DMS53 treated with DMSO at 0.1 percent for 48 hours (cell line): ENCODE measurements at regions not wholly inside any gene's neighbourhood (a gene's known extent, or its start where the extent isn't known, plus 50 kb on each side); places are given as distances from the start of the nearest gene placed in this dataset.
A peak's percentile ranks its signal among the peaks of the same experiment; 100 is the strongest.

Experiments
- DNase-seq: peaks from one replicate; lab custom pipeline; 2025; ENCODE audit not compliant: unreplicated experiment; lab: John Stamatoyannopoulos, UW

- no peak for DNase-seq
Measured at GRCh38 chr2:9156483-9156882, 50.1 kb upstream of the ASAP2 start.

DNA sequence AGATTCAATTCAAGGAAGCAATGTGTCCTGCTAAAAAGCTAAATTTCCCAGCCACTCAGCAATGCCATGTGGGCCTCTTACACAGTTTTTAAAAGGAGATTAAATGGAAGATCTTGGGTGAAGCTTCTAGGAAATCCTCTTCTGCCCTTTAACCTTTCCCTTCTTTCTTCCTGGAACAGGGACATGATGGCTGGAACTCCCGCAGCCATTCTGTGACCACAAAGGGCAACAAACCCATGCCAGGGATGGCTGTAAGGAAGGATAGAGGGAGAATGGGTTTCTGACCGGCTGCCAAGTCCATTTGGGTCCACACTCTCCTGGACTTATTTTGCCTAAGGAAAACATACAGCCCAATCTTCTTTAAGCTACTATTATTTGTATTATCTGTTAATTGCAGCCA, 52.6 kb upstream of the ASAP2 start:
- DNase-seq, result no peak

GRCh38 chr2:9153643-9153980, 53.0 kb upstream of the ASAP2 start:
- DNase-seq, result no peak

DNA sequence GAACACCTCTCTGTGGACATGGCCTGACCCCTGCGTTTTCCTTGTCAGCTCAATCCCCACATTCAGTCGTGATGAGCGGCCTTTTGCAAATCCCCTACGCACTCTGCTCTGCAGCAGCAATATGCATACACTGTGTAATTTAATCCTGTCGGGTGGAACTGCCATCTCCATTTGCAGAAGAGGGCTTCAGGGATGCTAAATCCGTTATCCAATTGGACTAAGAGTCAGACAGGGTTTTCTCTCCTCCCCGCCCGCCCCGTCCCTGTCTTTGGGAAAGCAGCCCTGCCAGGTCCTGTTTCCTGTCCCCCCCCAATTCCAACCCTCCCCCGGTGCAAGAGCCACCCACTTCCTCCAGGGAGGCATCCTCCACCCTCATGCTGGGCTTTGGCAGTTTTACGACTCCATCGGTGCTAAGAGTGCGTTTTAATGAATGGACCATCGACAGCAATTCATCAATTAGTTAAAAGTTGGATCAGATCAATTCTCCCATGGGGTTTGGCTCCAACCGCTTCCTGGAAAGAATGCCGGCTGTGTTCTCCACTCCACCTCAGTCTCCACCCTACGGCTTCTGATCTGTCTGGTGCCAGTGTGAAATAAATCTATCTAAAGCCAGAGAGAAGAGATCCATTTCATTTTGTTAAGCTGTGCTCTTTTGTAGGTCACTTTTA, 53.5 kb upstream of the ASAP2 start:
- no peak for DNase-seq

DNA sequence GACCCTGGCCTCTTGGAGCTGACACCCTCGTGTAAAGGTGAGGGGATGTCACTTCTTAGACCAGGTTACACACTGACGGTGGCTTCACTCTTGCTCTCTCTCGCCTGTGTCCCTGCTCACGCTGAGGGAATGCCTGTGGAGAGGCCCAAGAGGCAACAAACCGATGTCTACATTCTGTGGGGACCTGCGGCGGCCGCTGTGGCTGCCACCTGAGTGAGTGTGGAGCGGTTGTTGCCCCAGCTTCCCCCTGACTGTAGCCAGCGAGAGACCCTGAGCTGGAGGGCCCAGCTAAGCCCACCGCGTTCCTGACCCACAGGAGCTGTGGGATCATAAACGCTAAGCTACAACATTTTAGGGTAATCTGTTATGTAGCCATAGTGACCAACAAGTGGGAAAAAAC, 55.7 kb upstream of the ASAP2 start:
- no peak for DNase-seq

- no peak for DNase-seq
Measured at GRCh38 chr2:9150568-9150900, 56.1 kb upstream of the ASAP2 start.

- DNase-seq, result no peak
Measured at GRCh38 chr2:9149726-9150567, 56.7 kb upstream of the ASAP2 start.

GRCh38 chr2:9149388-9149660, 57.3 kb upstream of the ASAP2 start:
- DNase-seq, result no peak

GRCh38 chr2:9146646-9147045, 60.0 kb upstream of the ASAP2 start:
- no peak for DNase-seq

GRCh38 chr2:9145752-9146430, 60.7 kb upstream of the ASAP2 start:
- DNase-seq, result no peak

DNA sequence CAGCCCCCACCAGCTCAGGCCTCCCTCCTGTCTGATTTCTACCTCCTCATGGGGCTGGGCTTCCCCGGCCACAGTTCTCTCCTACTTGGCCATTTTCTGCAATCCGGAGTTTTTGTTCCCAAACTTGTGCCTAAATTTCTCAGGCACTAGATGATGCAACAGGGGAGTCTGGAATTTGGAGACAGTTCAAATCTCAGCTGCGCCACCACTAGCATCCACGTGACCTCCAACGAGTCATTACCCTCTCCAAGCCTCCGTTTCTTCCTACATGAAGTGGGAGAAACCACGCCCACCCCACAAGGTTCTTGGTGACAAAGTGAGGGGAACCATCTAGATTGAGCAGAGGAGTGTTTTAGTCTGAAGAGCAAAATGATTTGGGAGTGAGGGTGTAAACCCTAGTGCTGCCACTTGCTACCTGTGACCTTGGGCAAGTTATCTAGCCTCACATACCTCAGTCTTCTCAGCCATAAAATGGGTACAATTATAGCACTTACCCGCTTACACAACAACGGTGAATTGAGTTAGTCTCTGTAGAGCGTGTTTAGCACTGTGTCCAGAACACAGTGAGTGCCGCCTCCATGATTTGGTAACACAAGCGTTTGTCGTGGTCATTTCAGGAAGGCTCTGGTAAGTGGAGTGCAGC, 61.4 kb upstream of the ASAP2 start:
- DNase-seq, result no peak

GRCh38 chr2:9144617-9145016, 62.0 kb upstream of the ASAP2 start:
- no peak for DNase-seq

- no peak for DNase-seq
Measured at GRCh38 chr2:9144046-9144445, 62.6 kb upstream of the ASAP2 start.

- no peak for DNase-seq
Measured at GRCh38 chr2:9143264-9143815, 63.3 kb upstream of the ASAP2 start.

GRCh38 chr2:9142551-9143263, 63.9 kb upstream of the ASAP2 start:
- DNase-seq, result no peak

- DNase-seq, result no peak
Measured at GRCh38 chr2:9141706-9142460, 64.7 kb upstream of the ASAP2 start.

- DNase-seq, result no peak
Measured at GRCh38 chr2:9141091-9141667, 65.4 kb upstream of the ASAP2 start.

DNA sequence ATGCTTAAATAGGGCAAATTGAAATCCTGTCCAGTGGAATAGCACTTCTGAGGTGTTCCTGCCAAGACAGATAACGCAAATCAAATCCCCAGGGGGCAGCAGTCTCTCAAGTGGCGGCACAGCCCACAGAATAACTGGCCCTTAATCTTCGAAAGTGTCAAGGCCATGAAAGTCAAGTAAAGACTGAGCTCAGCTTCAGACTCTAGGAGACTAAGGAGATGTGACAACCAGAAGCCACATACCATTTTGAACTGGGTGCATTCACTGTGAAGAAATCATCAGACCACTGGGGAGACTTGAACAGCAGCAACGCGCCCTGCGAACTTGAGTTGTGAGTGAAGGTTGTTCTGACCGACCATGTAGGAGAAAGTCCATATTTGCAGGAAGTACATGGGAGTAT, 66.0 kb upstream of the ASAP2 start:
- DNase-seq, result no peak

DNA sequence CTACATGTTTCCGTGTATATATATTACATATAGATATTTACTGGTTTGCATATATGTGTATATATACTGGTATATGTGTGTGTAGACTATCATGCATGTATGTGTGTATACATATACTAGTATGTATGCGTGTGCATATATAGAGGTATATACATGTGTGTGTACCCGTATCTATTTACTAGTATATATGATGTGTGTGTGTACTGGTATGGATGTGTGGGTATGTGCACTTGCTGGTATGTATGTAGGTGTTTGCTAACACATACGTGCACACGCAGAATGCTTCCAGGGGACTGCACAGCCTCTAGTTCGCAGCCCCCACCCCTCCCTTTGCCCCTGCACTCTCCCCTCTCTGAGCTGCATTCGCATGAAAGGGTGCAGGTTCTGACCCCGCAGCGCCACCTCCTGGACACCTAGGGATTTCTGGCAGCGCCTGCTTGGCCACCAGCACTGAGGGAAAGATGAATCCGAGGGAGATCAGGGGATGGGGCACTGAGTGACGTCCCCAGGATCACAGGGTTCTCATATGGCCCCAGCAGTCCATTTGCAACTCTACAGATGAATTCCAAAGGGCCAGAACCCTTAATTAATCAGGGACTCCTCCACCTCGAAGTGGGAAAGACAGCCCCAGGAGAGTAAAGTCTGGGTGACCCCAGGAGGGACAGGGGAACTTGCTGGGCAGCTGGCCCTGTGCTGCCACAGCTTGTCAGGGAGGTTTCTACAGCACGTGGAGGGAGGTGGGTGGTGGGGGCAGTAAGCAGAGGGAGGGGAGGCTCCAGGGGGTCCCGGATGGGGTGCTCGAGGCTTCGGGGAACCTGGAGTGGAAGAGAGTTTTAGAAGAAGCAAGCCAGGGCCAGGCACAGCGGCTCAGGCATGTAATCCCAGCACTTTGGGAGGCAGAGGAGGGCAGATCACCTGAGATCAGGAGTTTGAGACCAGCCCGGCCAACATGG, 66.8 kb upstream of the ASAP2 start:
- DNase-seq, result peak; percentile 5
